ENCODE measurements at regions not wholly inside any gene's neighbourhood (a gene's known extent, or its start where the extent isn't known, plus 50 kb on each side); places are given as distances from the start of the nearest gene placed in this dataset.

DNA sequence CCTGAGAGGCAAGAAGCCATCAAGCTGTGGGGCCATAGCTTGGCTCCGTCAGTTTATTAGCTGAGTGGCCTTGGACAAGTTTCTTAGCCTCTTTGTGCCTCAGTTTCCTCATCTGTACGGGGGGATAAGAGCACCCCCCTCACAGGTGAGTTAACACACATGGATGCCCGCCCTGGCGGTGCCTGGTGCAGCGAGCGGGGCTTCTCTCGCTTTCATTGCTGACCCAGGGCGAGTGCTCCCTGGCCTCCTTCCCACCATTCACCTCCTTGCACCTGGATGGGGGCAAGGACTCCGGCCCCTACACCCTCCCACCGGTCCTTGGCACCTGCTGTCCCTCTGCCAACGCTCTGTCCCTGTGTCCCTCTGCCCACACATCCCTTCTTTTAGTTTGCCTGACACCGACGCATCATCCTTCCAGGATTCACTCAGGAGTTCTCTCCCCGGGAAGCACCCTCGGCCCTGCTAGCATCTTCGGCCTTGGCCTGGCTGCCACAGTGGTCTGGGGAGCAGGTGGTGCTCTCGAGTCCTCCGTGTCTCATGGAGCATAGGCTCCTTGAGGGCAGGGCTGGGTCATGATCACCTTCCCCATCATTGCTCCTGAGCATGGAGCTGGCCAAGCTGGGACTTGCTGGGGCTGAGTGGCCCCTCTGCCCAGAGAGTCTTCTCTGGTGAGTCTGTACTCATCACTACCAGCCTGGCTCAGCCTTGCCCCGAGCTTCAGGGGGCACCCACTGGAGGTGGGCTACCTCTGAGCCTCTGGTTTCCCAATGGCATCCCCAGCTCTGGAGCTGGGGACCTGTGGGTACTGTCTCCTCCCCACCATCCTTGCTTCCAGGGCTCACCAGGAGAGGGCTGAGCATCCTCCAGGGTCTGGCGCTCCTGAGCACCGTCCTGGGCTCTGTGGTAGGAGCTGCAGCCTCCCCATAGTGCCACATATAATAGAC is 53.8 kb upstream of the SORCS2 start:
- no peaks in the 10 kb centered on the region for H3K36me3 ChIP-seq
- no peaks in the 10 kb centered on the region for H3K9me3 ChIP-seq
- TF ChIP-seq, protein P1, sequence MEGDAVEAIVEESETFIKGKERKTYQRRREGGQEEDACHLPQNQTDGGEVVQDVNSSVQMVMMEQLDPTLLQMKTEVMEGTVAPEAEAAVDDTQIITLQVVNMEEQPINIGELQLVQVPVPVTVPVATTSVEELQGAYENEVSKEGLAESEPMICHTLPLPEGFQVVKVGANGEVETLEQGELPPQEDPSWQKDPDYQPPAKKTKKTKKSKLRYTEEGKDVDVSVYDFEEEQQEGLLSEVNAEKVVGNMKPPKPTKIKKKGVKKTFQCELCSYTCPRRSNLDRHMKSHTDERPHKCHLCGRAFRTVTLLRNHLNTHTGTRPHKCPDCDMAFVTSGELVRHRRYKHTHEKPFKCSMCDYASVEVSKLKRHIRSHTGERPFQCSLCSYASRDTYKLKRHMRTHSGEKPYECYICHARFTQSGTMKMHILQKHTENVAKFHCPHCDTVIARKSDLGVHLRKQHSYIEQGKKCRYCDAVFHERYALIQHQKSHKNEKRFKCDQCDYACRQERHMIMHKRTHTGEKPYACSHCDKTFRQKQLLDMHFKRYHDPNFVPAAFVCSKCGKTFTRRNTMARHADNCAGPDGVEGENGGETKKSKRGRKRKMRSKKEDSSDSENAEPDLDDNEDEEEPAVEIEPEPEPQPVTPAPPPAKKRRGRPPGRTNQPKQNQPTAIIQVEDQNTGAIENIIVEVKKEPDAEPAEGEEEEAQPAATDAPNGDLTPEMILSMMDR (IDR thresholded peaks at IDR 0.05) = no peak
- TF ChIP-seq POLR2AphosphoS5 (IDR thresholded peaks at IDR 0.05) (no peak), POLR2A (IDR thresholded peaks at IDR 0.05) (no peak)
- H3K27me3 ChIP-seq = no peaks in the 10 kb centered on the region
- intact Hi-C loops (cut with DNase I; ENCODE audit: low total_unique reads) = no loop called here
- no peak overlapping the region for H3K4me3 ChIP-seq
- no peak for DNase-seq (ENCODE audit: low spot score in 2 of 2)
- H3K4me1 ChIP-seq = no peaks in the 10 kb centered on the region
- H3K27ac ChIP-seq = no peak overlapping the region

DNA sequence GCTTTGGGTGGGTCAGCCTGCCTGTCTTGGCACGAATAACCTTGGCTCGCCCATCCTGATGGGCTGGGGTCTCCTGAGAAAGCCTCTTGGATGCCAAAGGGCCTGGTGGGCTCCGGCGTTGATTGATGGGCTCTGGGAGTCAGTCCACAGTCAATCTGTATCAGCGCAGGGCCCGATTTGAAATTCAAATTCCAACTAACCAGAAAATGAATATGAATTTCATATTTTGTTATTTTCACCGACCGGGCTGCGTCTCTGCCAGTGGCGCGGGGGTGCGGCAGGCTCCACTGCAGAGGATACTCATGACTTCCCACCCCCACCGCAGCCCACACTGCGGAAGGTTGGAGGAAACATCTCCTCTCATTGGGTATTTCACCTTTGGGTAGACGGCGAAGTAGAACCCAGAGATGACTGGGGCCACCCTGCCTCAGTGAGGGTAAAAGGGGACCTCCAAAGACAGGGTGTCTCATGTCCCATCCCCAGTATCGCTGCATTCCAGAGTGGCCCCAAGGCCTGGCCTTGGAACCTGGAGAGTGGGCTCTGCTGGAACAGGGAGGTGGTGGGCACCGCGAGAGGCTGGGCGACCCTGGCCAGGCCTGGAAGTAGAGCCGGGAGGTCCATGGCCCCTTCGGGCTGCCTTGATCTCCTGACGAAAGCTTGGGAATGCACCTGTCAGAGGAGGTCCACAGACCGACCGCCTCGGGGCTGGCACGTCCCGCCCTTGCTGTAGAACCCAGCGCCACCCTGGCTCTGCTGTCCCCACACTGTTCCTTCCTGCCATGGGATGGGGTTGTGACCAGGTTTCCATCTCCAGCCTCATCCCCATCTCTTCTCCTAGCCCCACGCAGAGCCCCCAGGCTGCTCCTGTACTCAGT is 54.8 kb upstream of the SORCS2 start:
- H3K27me3 ChIP-seq = no peaks in the 10 kb centered on the region
- H3K36me3 ChIP-seq = no peaks in the 10 kb centered on the region
- H3K4me3 ChIP-seq = no peak overlapping the region
- H3K4me1 ChIP-seq = no peaks in the 10 kb centered on the region
- H3K27ac ChIP-seq = no peak overlapping the region
- TF ChIP-seq POLR2A (IDR thresholded peaks at IDR 0.05) (no peak), POLR2AphosphoS5 (IDR thresholded peaks at IDR 0.05) (no peak)
- TF ChIP-seq, protein P1 (IDR thresholded peaks at IDR 0.05) = no peak
- intact Hi-C loops (cut with DNase I; ENCODE audit: low total_unique reads) = no loop called here
- no peaks in the 10 kb centered on the region for H3K9me3 ChIP-seq
- no peak for DNase-seq (ENCODE audit: low spot score in 2 of 2)

DNA sequence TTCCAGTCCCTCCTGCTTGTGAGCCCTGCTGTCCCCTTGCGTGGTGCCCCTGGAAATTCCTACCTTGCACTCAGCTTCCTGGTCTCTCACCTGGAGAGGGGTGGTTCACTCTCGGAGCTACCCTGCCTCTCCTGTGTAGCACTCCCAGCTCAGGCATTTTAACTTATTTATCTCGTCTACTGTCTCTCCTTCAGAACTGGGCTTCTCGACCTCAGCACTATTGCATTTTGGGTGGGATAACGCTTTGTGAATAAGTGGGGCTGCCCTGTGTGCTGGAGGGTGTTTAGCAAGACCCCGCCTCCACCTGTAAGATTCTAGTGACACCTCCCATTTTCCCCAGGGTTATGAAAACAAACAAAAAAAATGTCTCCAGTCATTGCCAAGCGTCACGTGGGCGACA is 56.0 kb upstream of the SORCS2 start:
- no peak for DNase-seq (ENCODE audit: low spot score in 2 of 2)
- Histone ChIP-seq H3K4me3 (no peak overlapping the region), H3K4me1 (no peaks in the 10 kb centered on the region), H3K27ac (no peak overlapping the region), H3K9me3 (no peaks in the 10 kb centered on the region), H3K27me3 (no peaks in the 10 kb centered on the region), H3K36me3 (no peaks in the 10 kb centered on the region)
- intact Hi-C loops (cut with DNase I; ENCODE audit: low total_unique reads) = no loop called here
- TF ChIP-seq POLR2A (IDR thresholded peaks at IDR 0.05) (no peak), POLR2AphosphoS5 (IDR thresholded peaks at IDR 0.05) (no peak)
- TF ChIP-seq, protein P1 (IDR thresholded peaks at IDR 0.05) = no peak

DNA sequence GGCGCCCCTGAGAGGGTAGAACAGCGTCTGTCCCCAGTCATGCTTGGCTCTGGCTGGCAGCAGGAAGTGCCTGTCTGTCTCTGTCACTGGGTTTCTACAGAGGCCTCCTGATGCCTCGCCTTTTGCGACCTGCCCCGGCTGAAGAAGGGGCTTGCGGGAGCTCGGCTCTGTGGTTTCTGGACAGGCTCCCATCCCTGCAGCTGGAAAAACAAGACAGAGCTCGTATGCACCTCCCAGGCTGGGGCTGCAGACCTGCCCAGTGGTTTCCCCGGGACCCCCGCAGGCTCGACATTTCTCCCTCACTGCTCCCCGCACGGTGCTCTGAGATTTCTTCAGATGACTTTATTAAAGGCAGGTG is 57.0 kb upstream of the SORCS2 start:
- Histone ChIP-seq H3K27me3 (no peaks in the 10 kb centered on the region), H3K9me3 (no peaks in the 10 kb centered on the region), H3K27ac (peak overlapping the region; percentile 15 to 71), H3K4me1 (no peaks in the 10 kb centered on the region), H3K4me3 (no peak overlapping the region), H3K36me3 (no peaks in the 10 kb centered on the region)
- intact Hi-C loops (cut with DNase I; ENCODE audit: low total_unique reads) = no loop called here
- DNase-seq (ENCODE audit: low spot score in 2 of 2) = no peak
- TF ChIP-seq, protein P1 (IDR thresholded peaks at IDR 0.05) = no peak
- TF ChIP-seq POLR2A (IDR thresholded peaks at IDR 0.05) (no peak), POLR2AphosphoS5 (IDR thresholded peaks at IDR 0.05) (no peak)
